ENCODE measurements at regions not wholly inside any gene's neighbourhood (a gene's known extent, or its start where the extent isn't known, plus 50 kb on each side); places are given as distances from the start of the nearest gene placed in this dataset.
"Not testable (repeated sequence)": the region's sequence is repeated elsewhere in the genome, so short reads cannot be mapped to it uniquely, and the experiment has no call there.

DNA sequence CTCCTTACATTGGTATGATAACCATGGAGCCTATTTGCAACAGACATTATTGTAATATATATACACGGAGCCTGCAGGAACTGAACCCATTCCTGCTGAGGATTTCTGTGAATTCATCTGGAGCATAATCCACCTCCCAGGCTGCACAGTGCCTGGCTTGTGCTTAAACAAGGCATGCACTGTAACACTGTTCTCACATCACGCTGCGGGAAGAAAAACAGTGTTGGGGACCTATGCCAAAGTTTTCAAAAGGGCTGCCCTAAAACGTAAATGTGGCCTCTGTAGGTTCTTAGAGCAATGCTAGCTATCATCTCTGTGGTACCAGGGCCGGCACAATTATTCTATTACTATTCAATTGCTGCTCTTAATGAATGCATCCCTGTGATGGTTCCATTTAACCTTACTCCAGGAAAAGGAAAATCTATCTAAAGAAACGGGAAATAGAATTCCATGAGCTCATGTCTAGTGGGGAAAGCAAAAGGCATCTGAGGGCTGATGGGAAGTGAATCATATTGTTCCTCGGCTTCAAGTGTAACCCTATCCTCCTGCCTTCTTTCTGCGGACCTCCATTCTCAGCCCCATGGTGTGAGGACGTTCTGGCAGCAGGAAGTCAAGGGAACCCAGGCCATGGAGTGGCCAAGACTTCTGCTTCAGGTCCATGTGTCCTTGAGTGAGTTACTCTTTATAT is 525.5 kb downstream of the SOX6 start:
- no peak for DNase-seq (ENCODE audit: low read depth in 2 of 2, low spot score in 1 of 2)

DNA sequence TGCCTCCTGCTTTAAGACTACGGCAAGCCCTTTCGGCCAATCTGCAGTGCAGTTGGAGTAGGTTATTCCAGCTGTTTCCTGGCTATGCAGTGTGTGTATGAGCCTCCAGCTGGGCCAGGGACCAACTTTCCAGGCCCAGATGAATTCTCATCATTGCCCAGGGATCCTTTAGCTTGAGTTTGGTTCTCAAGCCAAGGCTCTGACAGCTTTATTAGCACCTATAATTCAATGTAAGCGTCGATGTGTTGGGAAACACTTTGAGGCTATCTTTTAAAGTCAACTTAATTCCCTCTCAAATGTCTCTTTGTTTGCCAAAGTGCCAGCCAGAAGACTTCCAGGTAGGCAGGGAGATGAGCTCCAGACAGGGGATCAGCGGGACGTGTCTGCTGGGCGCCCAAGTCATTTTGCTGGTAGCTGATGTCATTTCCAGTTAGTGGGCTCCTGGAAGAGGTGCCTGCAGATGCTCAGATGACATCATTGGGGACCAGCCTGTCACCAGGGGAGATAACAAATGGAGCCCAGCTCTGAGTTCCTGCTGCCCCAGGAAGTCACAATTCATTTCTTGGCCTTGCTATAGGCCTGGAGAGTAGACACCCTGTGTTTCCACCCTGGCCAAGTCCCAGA is 520.4 kb downstream of the SOX6 start:
- no peak for DNase-seq (ENCODE audit: low read depth in 2 of 2, low spot score in 1 of 2)

DNA sequence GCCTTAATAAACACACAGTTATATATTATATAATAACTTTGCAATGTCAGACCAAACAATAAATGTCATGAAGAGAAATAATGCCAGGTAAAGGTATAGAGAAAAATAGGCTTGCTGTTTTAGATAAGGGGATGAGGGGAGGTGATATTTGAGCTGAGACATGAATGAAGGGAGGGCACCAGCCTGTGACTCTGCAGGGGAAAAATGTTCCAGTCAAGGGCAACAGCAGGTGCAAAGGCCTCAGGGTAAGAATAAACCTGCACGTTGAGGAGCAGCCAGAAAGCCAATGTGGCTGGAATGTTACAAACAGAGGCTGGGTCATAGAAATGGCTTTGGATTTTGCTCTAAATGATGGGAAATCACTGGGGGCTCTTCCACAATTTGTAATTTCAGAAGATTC is 519.6 kb downstream of the SOX6 start:
- DNase-seq (ENCODE audit: low read depth in 2 of 2, low spot score in 1 of 2): no peak

DNA sequence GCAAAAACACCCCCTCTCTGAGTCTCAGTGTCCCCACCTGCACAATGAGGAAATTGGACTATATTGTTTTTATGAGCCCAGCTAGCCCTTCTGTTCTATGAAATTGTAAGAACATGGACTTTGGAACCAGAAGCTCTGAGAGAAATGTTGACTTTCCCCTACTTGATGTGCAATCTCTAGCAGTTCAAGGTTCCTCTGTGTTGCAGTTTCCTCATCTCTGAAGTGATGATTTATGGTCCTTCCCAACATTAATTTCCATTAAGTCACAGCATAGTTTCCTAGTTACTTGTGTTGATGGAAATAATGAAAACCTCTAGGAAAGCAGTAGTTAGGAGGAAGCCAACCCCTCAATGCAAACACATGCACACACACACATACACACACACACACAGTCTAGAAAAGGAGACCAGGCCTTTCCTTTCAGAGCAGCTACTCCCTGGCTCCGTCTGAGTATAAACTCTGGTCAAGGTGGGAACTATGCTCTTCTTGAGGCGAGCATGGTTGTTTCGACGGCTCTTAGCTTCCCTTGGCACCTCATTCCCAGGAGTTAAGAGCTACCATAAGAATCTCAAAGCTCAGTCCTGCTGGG is 518.4 kb downstream of the SOX6 start:
- no peak for DNase-seq (ENCODE audit: low read depth in 2 of 2, low spot score in 1 of 2)

DNA sequence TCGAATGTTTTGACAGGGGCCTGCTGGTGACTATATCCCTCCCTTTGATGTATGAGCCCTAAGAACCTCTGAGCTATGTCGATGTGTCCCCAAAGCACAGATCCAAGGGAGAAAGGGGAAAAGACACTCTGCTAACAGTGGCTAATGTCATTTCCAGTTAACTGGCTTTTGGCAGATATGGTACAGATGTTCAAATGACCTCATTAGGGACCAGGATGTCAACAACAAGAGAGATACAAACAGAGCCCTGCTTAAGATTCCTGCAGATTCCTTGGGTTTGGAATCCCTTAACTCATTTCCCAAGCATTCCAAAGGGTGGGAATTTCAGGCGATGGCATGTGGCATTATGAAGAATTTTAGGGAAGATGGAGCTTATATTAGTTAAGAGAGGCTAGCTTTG is 517.3 kb downstream of the SOX6 start:
- DNase-seq (ENCODE audit: low read depth in 2 of 2, low spot score in 1 of 2): no peak

DNA sequence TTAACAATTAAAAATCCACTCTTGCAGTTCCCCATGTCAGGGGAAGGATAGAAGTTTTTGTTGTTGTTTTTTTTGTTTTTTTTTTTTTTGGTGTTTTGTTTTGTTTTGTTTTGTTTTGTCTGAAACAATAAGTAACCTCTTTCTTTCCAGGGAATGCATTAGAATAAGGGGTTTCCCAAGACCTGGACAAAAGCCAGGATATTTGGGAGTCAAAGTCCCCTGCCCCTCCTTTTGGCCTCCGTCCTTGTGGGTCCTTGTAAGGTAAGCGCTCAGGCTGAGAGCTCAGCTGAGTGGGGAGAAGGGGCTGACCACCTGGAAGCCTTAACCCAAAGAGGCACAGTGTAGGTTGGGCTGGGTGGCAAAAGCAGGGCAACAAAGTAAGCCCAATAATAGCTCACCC is 515.4 kb downstream of the SOX6 start:
- DNase-seq (ENCODE audit: low read depth in 2 of 2, low spot score in 1 of 2): no peak

DNA sequence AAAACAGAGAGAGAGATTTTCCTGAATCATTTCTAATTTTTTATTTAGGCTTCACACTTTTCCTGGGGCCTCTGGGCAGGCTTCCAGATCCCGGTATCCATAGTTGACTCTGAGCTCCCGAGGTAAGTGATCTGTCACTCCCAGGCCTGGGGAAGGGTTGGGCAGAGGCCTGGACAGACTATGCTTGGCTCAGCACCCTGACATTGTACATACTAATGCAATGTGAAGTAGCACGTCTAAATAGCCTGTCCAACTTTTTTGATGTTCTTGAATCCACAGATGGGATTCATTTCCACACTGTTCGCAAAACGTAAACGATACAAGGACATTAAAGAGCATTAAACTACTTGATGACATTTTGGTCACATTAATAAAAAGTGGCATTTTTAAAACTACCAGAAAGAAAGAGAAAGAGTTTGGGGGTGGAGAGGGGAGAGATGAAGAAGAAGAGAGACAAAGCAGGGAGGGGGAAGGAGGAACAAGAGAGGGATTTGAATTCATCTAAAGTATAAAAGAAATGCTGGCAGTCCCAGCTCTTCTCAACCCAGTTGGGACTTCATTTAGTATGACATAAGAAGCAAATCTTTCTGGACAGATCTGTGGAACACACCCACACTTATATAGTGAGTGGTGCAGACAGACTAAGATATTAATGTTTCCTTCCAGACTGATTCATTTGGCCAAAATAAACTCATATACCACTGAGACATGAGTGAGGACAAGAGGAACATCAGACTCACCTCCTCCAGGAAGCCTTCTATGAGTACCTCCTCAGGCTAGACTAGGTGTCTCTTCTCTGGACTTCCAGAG is 514.2 kb downstream of the SOX6 start:
- no peak for DNase-seq (ENCODE audit: low read depth in 2 of 2, low spot score in 1 of 2)

DNA sequence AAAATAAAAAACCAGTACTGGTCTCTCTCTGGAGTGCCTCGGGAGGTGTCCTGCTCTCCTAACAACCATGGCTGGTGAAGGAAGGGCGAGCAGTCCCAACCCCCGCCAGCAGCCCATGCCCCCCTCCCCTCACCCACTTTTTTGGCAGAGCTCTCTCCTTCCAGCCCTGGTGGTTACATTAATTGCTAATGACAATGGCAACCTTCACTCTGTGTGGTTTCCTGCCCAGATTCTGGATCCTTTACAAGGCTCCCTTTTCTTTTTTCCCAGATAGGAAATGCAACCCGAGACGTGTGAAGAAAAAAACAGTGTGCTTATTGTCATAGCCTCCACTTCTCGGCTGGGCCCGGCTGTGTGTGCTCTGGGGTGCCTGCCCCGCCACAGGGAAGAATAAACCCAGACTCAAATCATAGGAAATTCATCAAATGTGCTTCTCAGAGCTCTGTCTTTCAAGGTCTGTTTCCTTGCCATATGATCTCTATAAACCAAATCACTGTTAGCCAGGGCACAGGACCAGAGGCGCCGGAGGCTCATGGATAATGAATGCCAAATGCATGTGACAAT is 513.0 kb downstream of the SOX6 start:
- no peak for DNase-seq (ENCODE audit: low read depth in 2 of 2, low spot score in 1 of 2)

DNA sequence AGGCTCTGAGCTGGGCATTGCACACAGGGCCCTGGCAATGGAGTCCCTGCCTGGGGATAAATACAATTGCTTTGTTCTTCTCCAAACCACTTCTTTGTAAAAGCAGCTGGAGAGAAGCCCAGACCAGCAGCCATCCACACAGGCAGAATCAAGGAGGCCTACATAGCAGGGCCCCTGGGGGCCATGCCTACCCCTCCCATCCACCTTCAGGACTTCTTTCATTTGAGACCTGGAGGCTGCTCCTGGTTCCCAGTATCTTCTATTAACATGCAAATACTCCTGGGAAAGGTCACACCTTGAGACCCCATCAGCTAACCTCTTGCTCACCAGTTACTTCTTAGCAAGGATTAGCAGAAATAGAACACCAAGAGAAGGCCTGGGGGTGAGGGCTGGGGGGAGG is 511.1 kb downstream of the SOX6 start:
- DNase-seq (ENCODE audit: low read depth in 2 of 2, low spot score in 1 of 2): no peak

DNA sequence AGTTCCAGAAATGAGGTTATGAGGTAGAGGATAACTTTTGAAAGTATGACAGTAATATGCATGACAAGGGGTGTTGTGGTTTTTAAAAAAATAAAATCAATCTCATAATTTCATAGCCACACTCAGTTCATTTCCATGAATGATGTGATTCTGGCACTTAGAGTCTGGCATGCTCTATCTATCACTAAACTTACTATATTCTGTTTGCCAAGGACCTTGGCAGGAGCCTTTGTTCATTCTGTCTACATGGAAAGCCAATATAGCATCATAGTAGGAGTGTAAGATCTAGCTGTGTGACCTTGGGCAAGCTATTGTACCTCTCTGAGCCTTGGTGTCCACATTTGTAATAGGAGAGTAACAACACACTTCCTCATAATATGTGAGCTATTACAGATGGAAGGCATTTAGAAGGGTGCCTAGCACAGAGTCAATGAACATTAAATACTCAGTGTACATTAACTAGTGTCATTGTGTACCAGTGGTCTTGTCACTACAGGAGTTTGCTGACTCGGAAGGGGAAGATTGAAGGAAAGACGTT is 507.6 kb downstream of the SOX6 start:
- no peak for DNase-seq (ENCODE audit: low read depth in 2 of 2, low spot score in 1 of 2)

DNA sequence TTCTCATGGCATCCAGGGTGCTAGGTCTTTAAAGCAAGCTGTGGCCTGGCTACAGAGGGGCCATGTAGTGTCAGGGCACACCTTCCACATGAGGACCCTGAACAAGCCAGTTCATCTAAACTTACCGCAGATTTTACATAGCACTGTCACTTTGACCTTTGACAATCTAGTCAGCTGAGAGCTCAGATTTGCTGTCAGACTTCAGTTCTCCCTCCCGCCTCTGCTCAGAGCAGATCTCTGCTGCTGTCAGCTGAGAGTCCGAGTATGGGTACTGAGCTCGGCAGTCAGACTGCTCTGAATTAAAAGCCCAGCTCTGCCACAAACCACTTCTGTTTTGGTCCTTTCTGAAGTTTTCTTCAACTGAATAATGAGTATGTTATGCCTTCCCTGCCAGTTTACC is 507.1 kb downstream of the SOX6 start:
- DNase-seq (ENCODE audit: low read depth in 2 of 2, low spot score in 1 of 2): no peak

DNA sequence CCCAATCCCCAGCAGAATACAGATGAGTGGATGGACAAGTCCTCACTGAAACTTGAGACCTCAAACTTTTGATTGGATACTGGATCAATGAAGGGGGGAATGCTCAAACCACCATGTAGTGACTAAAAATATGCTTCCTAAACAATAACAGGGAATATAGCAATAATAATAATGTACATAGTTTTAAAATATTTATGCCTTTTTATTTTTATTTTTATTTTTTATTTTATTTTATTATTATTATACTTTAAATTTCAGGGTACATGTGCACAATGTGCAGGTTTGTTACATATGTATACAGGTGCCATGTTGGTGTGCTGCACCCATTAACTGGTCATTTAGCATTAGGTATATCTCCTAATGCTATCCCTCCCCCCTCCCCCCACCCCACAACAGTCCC is 506.0 kb downstream of the SOX6 start:
- DNase-seq (ENCODE audit: low read depth in 2 of 2, low spot score in 1 of 2): not testable (repeated sequence)

DNA sequence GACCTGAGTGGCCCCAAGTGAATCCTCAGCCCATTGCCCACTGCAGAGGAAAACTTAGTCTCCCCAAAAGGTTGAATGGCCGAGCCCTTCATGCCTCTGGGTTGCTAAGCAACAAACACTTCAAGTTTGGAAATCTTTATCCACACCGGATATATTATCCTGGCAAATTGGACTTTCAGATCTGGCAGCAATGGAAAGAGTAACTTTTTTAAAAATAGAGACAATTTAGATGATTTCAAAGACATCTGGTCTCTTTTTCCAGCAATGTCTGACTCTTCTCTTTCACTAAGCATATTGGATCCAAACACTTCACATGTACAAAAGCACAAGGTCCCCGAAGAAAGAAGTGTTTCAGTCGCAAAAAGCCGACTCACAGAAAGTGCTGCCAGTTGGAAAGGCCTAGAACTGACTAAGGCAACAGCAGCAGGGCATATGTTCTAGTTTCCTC is 505.3 kb downstream of the SOX6 start:
- DNase-seq (ENCODE audit: low read depth in 2 of 2, low spot score in 1 of 2): no peak

DNA sequence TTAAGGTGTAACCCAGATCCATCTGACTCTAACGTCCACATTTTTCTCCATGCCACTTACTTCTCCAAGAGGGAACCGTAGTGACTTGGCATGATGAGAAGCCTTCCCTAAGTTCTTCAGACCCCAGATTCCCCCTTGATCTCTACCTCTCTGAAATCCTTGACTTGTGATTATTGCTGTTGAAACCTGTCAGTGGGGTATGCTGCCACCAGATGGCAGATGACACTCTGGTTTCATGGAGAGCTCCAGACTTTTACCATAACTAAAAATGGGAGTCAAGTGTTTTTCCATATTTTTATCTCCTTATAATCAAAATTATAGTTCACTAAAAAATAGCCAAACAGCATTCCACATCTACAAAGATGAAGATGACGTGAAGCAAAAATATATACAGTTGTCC is 504.2 kb downstream of the SOX6 start:
- no peak for DNase-seq (ENCODE audit: low read depth in 2 of 2, low spot score in 1 of 2)

DNA sequence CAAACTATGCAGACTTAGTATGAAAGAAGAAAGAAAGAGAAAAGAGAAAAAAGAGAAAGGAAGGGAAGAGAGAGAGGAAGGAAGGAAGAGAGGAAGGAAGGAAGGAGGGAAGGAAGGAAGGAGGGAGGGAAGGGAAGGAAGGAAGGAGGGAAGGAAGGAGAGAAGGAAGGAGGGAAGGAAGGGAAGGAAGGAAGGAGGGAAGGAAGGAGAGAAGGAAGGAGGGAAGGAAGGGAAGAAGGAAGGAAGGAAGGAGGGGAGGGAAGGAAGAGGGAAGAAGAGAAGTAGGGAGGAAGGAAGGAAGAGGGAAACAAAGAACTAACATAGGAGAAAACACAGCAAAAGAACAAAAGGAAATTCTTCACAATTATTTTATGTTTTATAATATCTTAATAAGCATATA is 502.1 kb downstream of the SOX6 start:
- DNase-seq (ENCODE audit: low read depth in 2 of 2, low spot score in 1 of 2): no peak

DNA sequence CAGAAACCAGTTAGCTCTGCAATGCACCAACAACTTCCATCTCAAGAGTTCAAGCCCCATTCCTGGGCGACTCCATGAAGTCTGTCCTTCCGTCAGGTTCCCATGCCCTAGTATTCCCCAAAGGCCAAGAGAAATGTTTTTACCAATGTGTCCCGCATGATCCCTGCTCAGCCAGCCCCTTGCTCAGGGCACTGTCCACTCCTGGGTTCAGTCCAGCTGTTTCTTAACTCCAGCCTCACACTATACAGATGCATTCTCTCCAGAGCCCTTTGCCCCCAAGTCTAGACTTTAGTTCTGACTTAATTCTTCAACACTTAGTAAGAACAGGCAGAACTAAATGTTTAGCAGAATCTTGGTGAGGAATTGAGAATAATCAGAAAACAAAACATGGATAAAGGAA is 497.5 kb downstream of the SOX6 start:
- DNase-seq (ENCODE audit: low read depth in 2 of 2, low spot score in 1 of 2): no peak

DNA sequence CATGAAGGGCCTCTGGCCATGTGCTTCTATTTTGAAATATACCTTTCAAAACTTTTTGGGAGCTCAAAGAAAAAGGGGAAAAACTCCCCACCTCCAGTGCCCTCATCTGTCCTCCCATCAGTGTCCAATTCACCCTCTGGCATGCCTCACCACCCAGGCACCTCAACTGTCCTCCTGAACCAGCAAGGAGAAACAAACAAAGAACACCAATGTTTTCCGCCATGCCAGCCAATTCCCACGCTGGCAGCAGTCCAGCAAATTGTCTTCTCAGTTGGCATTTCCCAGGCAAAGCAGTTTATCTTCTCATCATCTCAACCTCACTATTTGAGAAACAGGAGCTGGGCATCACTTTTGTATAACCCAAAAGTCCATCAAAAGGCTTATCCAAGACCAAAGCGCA is 496.9 kb downstream of the SOX6 start:
- no peak for DNase-seq (ENCODE audit: low read depth in 2 of 2, low spot score in 1 of 2)

DNA sequence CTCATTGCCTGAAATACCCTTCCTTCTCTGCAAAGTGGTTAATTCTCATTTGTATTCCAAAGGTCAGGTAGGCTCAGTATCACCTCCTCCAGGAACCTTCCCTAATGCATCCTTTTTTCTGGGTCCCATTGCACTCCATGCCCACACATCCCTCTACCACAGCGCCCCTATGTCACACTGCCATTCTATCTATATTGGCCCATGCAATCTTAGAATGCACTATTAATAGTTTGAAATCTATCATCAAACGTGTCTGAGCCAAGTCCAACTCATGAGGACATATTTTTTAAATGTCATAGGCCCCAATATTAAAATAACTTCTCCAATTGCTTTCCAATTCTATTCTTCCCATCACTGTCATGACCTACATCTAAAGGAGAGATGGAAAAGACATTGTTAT is 495.1 kb downstream of the SOX6 start:
- no peak for DNase-seq (ENCODE audit: low read depth in 2 of 2, low spot score in 1 of 2)

DNA sequence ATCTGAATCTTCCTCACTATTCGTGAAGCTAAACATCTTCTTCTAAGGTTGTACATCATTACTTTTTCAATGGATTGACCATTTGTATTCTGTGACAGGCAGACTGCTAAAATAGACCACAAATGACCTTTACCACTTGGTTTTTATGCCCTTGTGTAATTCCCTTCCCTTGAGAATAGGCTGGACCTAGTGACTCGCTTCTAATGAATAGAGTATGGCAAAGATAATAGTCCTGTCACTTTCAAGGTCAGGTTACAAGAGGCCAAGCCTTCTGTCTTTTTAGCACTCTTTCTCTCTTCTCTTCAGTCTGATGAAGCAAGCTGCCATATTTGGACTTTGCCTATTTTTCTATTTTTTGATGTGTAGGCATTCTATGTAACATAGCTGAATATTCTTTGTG is 492.9 kb downstream of the SOX6 start:
- no peak for DNase-seq (ENCODE audit: low read depth in 2 of 2, low spot score in 1 of 2)

DNA sequence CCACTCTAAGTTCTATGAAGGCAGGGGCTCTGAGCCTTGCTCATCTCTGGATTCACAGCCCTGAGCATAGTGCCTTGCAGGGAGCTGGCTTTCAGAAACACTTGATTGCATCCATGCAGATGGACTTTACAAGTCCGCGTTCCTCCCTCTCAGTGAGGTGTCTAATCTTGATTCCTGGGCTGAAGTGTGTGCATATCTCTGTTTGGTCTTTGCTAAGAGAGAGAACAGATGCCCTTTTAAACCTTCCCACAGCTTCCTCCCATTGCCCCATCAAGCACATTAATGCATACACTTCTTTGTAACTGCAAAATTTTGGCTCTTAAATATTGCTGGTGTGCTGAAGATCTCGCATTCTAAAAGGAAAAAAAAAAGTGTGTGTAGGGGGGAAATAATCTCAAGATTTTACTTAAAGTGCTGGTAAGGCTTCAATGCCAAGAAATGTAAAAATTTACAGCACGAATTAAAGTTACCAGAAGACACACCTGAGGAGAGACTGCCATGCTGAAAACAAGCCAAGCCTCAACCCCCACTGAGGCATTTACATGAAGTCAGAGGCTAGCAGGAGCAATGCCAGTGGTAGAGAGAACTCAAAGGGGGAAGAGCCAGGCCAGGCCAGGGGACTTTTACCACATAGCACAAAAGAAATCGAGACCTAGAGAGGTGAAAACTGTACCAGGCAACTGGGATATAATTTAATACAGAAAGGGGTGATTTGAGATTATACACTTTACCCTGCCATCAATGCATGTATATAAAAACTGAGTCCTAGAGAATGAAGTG is 492.1 kb downstream of the SOX6 start:
- DNase-seq (ENCODE audit: low read depth in 2 of 2, low spot score in 1 of 2): no peak

Measured in stimulated activated CD8-positive, alpha-beta memory T cell treated with anti-CD3 and anti-CD28 coated beads, Interleukin-4, amount 100 ng/mL, for 4 hours (primary cell).